Muscle layer of colon (tissue), 2 donors: ENCODE measurements at regions not wholly inside any gene's neighbourhood (a gene's known extent, or its start where the extent isn't known, plus 50 kb on each side); places are given as distances from the start of the nearest gene placed in this dataset.
"Not testable (repeated sequence)": the region's sequence is repeated elsewhere in the genome, so short reads cannot be mapped to it uniquely, and the experiment has no call there.

Experiments used
- H3K27ac ChIP-seq: one replicate; pipeline ENCODE4 v1.7.0; 2013; ENCODE audit warnings: low read depth, mild to moderate bottlenecking, low read length, moderate library complexity
- H3K27me3 ChIP-seq, 2 donors: one replicate each; pipeline ENCODE4 v1.7.0; 2013; ENCODE audit warnings: low read length in 2 of 2, mild to moderate bottlenecking in 2 of 2; ENCODE audit not compliant: insufficient read depth in 2 of 2, control insufficient read depth in 1 of 2
- H3K36me3 ChIP-seq: one replicate; pipeline ENCODE4 v1.7.0; 2013; ENCODE audit warnings: mild to moderate bottlenecking, low read length; ENCODE audit not compliant: insufficient read depth
- H3K4me1 ChIP-seq: one replicate; pipeline ENCODE4 v1.7.0; 2013; ENCODE audit warnings: mild to moderate bottlenecking, low read length; ENCODE audit not compliant: insufficient read depth
- H3K4me3 ChIP-seq, 2 donors: one replicate each; pipeline ENCODE4 v1.7.0; 2013; ENCODE audit warnings: low read length in 2 of 2, low read depth in 1 of 2, mild to moderate bottlenecking in 1 of 2, moderate library complexity in 1 of 2
- H3K9ac ChIP-seq: one replicate; pipeline ENCODE4 v1.7.0; 2013; ENCODE audit warnings: low read length
- H3K9me3 ChIP-seq: one replicate; pipeline ENCODE4 v1.7.0; 2013; ENCODE audit warnings: mild to moderate bottlenecking, low read length
- donor health status: abdominal sarcoma.
- donor health status: Adenocarcinoma of cecum.

DNA sequence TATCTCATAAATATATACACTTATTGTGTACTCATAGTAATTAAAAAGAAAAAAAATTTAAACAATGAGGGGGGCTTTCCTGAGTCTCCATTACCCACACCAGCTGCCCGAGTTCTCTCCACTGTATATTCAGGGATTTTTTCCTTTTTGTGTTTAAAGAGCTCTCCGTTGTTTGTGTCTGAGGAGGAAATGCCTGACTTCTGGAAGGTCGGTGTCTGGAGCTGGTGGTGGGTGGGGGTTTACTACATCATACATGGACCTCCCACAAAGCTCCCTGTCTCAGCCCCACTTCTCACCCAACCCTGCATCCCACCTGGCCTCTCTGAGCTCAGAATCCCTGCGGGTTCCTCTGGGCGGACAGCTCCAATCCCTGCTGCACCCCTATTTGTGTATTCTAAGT, 64.1 kb upstream of the ETV3 start:
- Histone ChIP-seq H3K27me3 (no peaks in the 10 kb centered on the region), H3K9me3 (no peaks in the 10 kb centered on the region), H3K4me1 (no peaks in the 10 kb centered on the region), H3K27ac (no peak overlapping the region), H3K36me3 (no peaks in the 10 kb centered on the region), H3K9ac (no peak overlapping the region), H3K4me3 (no peak overlapping the region)

DNA sequence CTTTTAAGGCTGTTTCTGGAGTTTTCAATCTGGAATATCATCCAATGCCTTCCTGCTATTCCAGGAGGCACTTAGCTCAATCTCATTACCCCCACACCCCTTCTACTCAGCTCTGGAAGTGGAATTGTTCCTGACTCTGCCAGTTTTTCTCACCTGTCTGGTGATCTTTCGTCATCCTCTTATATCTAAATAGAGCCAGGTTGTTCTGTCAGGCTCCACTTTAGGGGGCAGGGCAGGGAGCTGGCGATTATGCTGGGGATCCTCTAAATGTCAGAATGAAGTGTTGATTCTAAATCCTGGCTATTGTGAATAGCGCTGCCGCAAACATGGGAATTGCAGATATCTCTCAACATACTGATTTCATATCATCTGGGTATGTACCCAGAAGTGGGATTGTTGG, 63.6 kb upstream of the ETV3 start:
- H3K36me3 ChIP-seq: no peaks in the 10 kb centered on the region
- no peaks in the 10 kb centered on the region for H3K4me1 ChIP-seq
- H3K9me3 ChIP-seq: no peaks in the 10 kb centered on the region
- no peak overlapping the region for H3K27ac ChIP-seq
- H3K9ac ChIP-seq: no peak overlapping the region
- no peak overlapping the region for H3K4me3 ChIP-seq
- no peaks in the 10 kb centered on the region for H3K27me3 ChIP-seq

DNA sequence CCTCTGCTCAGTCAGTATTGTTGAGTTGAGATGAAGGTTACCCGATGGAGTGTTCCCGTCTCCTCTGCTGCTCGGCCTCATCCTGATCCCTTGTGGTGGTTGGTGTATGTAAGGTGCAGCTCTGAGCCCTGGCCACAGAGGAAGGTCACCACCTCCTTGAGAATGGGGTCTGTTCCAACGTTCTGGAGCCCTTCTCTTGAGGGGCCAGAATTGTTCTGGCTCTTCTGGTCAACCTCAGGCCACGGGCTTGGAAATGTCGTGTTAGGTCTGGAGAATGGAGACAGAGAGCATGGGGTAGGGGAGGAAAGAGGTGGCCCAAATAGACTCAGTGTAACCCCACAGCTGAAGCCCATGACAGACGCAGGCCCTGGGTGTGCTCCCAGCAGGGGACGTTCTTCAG, 62.3 kb upstream of the ETV3 start:
- no peak overlapping the region for H3K27ac ChIP-seq
- H3K4me3 ChIP-seq: no peak overlapping the region
- H3K9me3 ChIP-seq: no peaks in the 10 kb centered on the region
- H3K4me1 ChIP-seq: no peaks in the 10 kb centered on the region
- H3K27me3 ChIP-seq: peaks cover 0 to under 1% of the 10 kb centered on the region in 2 donors
- H3K9ac ChIP-seq: no peak overlapping the region
- no peaks in the 10 kb centered on the region for H3K36me3 ChIP-seq

DNA sequence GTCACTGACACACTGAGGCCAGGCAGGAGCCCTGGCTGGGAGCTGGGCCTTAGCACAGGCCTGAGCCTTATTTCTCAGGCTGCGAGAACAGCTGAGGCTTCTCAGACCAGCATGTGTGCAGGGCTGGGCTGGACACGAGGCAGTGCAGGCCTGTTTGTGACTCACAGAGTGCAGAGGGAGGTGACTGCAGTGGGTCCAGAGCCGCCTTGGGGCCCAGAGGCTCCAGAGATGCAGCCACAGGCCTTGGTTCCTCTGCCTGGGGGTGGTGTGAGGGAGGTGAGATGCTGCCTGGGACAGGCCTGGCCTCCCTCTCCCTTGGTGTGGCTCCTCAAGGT, 61.2 kb upstream of the ETV3 start:
- Histone ChIP-seq H3K36me3 (no peaks in the 10 kb centered on the region), H3K27ac (no peak overlapping the region), H3K4me1 (no peaks in the 10 kb centered on the region), H3K27me3 (peaks cover 0 to 9% of the 10 kb centered on the region in 2 donors), H3K9ac (no peak overlapping the region), H3K9me3 (no peaks in the 10 kb centered on the region), H3K4me3 (no peak overlapping the region)

DNA sequence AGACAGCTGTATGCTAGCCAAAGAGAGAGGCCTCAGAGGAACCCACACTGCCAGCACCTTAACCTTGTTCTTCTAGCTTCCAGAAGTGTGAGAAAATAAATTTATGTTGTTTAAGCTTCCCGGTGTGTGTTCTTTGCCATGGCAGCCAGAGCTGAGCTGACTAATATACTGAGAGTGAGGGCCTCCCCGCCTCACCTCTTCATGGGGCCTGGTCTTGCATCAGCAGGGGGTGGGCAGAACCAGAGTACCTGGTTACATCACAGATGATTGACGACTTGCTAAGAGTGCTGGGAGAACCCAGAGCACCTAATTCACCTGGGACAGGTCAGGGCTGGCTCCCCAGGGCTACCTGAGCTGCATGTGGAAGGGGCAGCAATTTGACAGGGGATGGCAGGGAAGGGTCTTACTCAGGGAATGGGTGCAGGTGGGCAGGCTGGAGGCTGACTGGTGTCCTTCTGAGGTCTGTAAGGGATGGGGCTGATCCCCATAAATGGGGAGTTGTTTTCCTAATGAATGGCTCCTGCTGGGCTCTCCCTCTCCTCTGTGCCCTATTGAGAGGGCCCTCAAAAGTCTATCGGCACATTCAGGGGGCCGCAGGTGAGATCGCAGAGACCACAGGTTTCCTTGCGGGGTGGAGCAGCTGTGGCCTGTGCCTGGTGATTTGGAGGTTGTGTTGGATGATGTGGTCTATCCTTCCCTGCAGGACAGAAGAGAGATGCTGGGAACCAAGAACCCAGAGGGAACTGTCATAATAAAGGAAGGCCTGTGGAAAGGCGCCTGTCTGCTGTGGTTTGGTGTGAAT, 60.6 kb upstream of the ETV3 start:
- no peak overlapping the region for H3K9ac ChIP-seq
- no peak overlapping the region for H3K27ac ChIP-seq
- H3K27me3 ChIP-seq: peaks cover 0 to 9% of the 10 kb centered on the region in 2 donors
- no peaks in the 10 kb centered on the region for H3K9me3 ChIP-seq
- no peaks in the 10 kb centered on the region for H3K36me3 ChIP-seq
- H3K4me1 ChIP-seq: no peaks in the 10 kb centered on the region
- H3K4me3 ChIP-seq: no peak overlapping the region

DNA sequence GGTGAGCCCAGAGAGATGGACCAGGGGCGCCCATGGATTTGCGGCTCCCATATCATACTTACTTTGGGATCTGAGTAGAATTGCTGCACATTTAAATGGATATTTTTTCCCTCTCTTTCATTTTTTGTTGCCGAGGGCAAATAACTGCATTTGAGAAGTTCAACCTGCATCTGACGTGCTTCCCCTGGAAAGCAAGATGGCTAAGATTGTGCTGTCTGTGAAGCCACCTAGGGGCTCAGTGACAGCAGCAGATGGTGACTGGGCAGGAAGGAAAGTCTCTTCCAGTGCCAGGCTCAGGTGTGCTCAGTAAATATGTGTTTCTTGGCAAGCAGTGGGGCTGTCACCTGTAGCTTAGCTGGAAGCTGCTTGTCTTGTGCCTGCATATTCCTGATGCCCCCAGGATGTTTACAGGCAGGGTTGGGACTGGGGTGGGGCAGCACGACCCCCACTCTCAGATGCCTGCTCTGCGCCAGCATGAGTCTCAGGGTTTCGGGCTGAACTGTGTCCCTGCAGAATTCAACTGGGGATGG, 59.8 kb upstream of the ETV3 start:
- H3K4me1 ChIP-seq: no peaks in the 10 kb centered on the region
- no peak overlapping the region for H3K4me3 ChIP-seq
- no peak overlapping the region for H3K9ac ChIP-seq
- no peaks in the 10 kb centered on the region for H3K9me3 ChIP-seq
- peaks cover 0 to 9% of the 10 kb centered on the region in 2 donors for H3K27me3 ChIP-seq
- no peak overlapping the region for H3K27ac ChIP-seq
- H3K36me3 ChIP-seq: no peaks in the 10 kb centered on the region

DNA sequence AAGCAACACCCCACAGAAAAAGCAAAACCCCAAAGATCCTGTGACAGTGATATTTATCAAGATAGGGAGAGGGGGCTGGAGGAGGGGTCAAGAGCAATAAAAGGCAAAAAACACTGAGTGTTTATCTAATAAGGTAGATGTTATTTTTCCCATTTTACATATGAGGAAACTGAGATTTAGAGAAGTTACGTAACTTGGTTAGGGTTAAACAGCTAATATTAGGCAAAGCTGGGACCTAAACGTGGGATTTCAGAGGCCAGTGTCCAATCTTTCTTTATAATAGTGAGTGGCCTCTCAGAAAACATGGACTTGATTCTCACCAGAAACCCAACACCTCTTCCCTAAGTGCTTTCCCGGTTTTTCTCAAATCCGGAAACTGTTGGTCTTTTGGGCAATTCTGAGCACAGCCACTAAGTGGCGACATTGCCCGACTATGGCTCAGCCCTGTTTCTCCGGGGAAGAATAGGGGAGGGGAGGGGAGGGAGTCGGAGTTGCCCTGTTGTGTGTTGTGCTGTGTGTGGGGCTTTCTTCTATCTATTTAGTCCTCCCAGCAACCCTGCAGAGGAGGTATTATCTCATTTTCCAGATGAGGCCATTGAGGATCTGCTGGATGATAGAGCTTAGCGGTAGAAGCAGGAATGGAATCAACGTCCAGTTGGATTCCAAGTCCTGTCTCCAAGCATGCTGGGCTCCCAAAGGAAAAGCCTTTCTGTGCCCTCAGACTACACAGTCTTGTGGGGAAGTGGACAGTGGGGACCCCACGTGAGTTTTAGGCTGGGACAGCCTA, 58.7 kb upstream of the ETV3 start:
- H3K9ac ChIP-seq, H3K4me3 ChIP-seq, H3K9me3 ChIP-seq, H3K27me3 ChIP-seq, H3K36me3 ChIP-seq, H3K27ac ChIP-seq, H3K4me1 ChIP-seq: not testable (repeated sequence)

- H3K4me3 ChIP-seq: no peak overlapping the region
Measured at GRCh38 chr1:157196245-157196543, 58.0 kb upstream of the ETV3 start.

GRCh38 chr1:157195521-157196244, 57.5 kb upstream of the ETV3 start:
- Histone ChIP-seq H3K27ac (no peak overlapping the region), H3K36me3 (no peaks in the 10 kb centered on the region), H3K9ac (no peak overlapping the region), H3K9me3 (no peaks in the 10 kb centered on the region), H3K27me3 (peaks cover 0 to 9% of the 10 kb centered on the region in 2 donors), H3K4me1 (no peaks in the 10 kb centered on the region), H3K4me3 (no peak overlapping the region)

More at GRCh38 chr1:157196245-157196543, 58.0 kb upstream of the ETV3 start:
- no peaks in the 10 kb centered on the region for H3K36me3 ChIP-seq
- H3K9me3 ChIP-seq: no peaks in the 10 kb centered on the region
- peaks cover 0 to 9% of the 10 kb centered on the region in 2 donors for H3K27me3 ChIP-seq
- no peaks in the 10 kb centered on the region for H3K4me1 ChIP-seq
- H3K27ac ChIP-seq: no peak overlapping the region
- no peak overlapping the region for H3K9ac ChIP-seq

DNA sequence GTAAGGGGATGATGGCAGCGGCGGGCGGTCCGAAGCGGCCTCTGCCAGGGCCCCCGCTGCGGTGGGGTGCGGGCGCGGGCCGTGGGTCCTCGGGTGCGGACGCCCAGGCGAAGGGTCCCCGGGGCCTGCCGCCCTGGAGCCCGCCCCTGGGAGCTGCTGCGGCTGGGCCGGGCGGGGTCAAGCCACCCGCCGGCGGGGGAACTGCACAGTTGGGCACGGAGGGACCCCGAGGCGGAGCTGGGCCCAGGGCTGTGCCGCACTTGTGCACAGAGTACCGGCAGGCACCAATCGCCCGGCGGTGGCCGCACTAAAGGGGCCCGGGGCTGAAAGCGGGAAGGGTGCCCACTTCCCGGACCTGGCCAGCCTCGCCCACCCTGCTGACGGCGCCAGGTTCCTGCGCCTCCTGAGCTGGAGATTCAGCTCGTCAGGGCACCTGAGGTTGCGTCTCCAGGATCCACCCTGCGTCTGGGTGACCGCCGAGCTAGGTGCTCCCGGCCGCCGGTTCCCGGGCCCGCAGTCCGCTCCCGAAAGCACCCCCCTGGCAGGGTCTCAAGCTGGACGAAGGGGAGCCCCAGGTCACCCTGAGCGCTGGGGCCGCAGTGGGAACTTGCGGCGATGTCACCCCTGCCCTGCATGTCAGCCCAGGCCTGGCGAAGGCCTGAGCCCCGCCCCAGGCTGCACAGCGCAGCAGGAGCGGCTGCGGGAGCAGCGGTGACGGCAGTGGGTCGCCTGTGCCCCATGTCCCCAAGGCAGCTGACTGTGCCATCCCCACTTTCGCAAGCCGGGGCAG, 56.7 kb upstream of the ETV3 start:
- H3K27ac ChIP-seq: no peak overlapping the region
- H3K27me3 ChIP-seq: peaks cover 0 to 9% of the 10 kb centered on the region in 2 donors
- H3K9ac ChIP-seq: no peak overlapping the region
- H3K9me3 ChIP-seq: no peaks in the 10 kb centered on the region
- H3K4me3 ChIP-seq: no peak overlapping the region
- H3K36me3 ChIP-seq: no peaks in the 10 kb centered on the region
- no peaks in the 10 kb centered on the region for H3K4me1 ChIP-seq
